ENCODE measurements at regions not wholly inside any gene's neighbourhood (a gene's known extent, or its start where the extent isn't known, plus 50 kb on each side); places are given as distances from the start of the nearest gene placed in this dataset.

GRCh38 chr9:90307167-90307833, 335.3 kb downstream of the DIRAS2 start:
- TF ChIP-seq CTCF (conservative IDR thresholded peaks at IDR 0.05; ENCODE audit: low read depth, low read length), result no peak
- TF ChIP-seq EZH2 (IDR thresholded peaks at IDR 0.05; ENCODE audit: borderline replicate concordance, low read depth, low read length, poor library complexity, severe bottlenecking), result no peak
- no TSS peak for BruUV-seq (replicated peaks)
- Histone ChIP-seq H3K9me3 (ENCODE audit: low read depth, low read length, poor library complexity, severe bottlenecking) (no peaks in the 10 kb centered on the region), H3K27me3 (replicated peaks; ENCODE audit: insufficient read depth, low read depth, low read length, poor library complexity) (no peaks in the 10 kb centered on the region), H3K36me3 (ENCODE audit: insufficient read depth, low read length, poor library complexity, severe bottlenecking) (no peaks in the 10 kb centered on the region), H3K27ac (ENCODE audit: low read depth, low read length, poor library complexity, severe bottlenecking) (no peak overlapping the region), H3K4me1 (ENCODE audit: insufficient read depth, low read length, poor library complexity, severe bottlenecking) (no peaks in the 10 kb centered on the region), H3K4me3 (ENCODE audit: low read depth, low read length, poor library complexity, severe bottlenecking) (no peak overlapping the region)
- POLR2A ChIA-PET (ENCODE audit: low non-redundant PET), result no interaction called here
- CTCF ChIA-PET, result no interaction called here
- intact Hi-C loops (cut with micrococcal nuclease; ENCODE audit: unreplicated experiment), result no loop called here
- no peak for DNase-seq (ENCODE audit: low spot score)

GRCh38 chr9:90307891-90308290, 334.7 kb downstream of the DIRAS2 start:
- Histone ChIP-seq H3K4me1 (ENCODE audit: insufficient read depth, low read length, poor library complexity, severe bottlenecking) (no peaks in the 10 kb centered on the region), H3K9me3 (ENCODE audit: low read depth, low read length, poor library complexity, severe bottlenecking) (no peaks in the 10 kb centered on the region), H3K4me3 (ENCODE audit: low read depth, low read length, poor library complexity, severe bottlenecking) (no peak overlapping the region), H3K27me3 (replicated peaks; ENCODE audit: insufficient read depth, low read depth, low read length, poor library complexity) (no peaks in the 10 kb centered on the region), H3K36me3 (ENCODE audit: insufficient read depth, low read length, poor library complexity, severe bottlenecking) (no peaks in the 10 kb centered on the region), H3K27ac (ENCODE audit: low read depth, low read length, poor library complexity, severe bottlenecking) (no peak overlapping the region)
- CTCF ChIA-PET, result no interaction called here
- DNase-seq (ENCODE audit: low spot score), result no peak
- POLR2A ChIA-PET (ENCODE audit: low non-redundant PET), result no interaction called here
- intact Hi-C loops (cut with micrococcal nuclease; ENCODE audit: unreplicated experiment), result no loop called here
- no peak for TF ChIP-seq CTCF (conservative IDR thresholded peaks at IDR 0.05; ENCODE audit: low read depth, low read length)
- TF ChIP-seq EZH2 (IDR thresholded peaks at IDR 0.05; ENCODE audit: borderline replicate concordance, low read depth, low read length, poor library complexity, severe bottlenecking), result no peak
- BruUV-seq (replicated peaks), result no TSS peak

- Histone ChIP-seq H3K27me3 (replicated peaks; ENCODE audit: insufficient read depth, low read depth, low read length, poor library complexity) (no peaks in the 10 kb centered on the region), H3K36me3 (ENCODE audit: insufficient read depth, low read length, poor library complexity, severe bottlenecking) (no peaks in the 10 kb centered on the region), H3K27ac (ENCODE audit: low read depth, low read length, poor library complexity, severe bottlenecking) (no peak overlapping the region), H3K4me1 (ENCODE audit: insufficient read depth, low read length, poor library complexity, severe bottlenecking) (no peaks in the 10 kb centered on the region), H3K9me3 (ENCODE audit: low read depth, low read length, poor library complexity, severe bottlenecking) (no peaks in the 10 kb centered on the region), H3K4me3 (ENCODE audit: low read depth, low read length, poor library complexity, severe bottlenecking) (no peak overlapping the region)
- POLR2A ChIA-PET (ENCODE audit: low non-redundant PET), result no interaction called here
- no peak for DNase-seq (ENCODE audit: low spot score)
- BruUV-seq (replicated peaks), result no TSS peak
- intact Hi-C loops (cut with micrococcal nuclease; ENCODE audit: unreplicated experiment), result no loop called here
- TF ChIP-seq EZH2 (IDR thresholded peaks at IDR 0.05; ENCODE audit: borderline replicate concordance, low read depth, low read length, poor library complexity, severe bottlenecking), result no peak
- TF ChIP-seq CTCF (conservative IDR thresholded peaks at IDR 0.05; ENCODE audit: low read depth, low read length), result no peak
- CTCF ChIA-PET, result no interaction called here
Observed at GRCh38 chr9:90308691-90309090, 333.9 kb downstream of the DIRAS2 start.
